SK-N-SH (cell line): ENCODE measurements at regions not wholly inside any gene's neighbourhood (a gene's known extent, or its start where the extent isn't known, plus 50 kb on each side); places are given as distances from the start of the nearest gene placed in this dataset.

Experiments
- CTCF ChIA-PET: fragments of 300-600, 350-600 bp; formaldehyde crosslinking; extraction: SDS; loops from one replicate; lab custom pipeline; 2021; lab: Yijun Ruan, JAX
- POLR2A ChIA-PET: fragments of 350-600 bp; sonication (Branson Sonifier 250); formaldehyde crosslinking; extraction: SDS; loops from one replicate; lab custom pipeline; 2020; ENCODE audit warnings: antibody characterized with exemption, inconsistent platforms; lab: Yijun Ruan, JAX
- DNase-seq: peaks from one replicate; pipeline ENCODE4 v3.0.0; 2012
- H2AFZ ChIP-seq: fragments of 200-600 bp; sonication (generic); 2 replicates; pipeline ENCODE4 v1.8.1; 2016; ENCODE audit warnings: antibody characterized with exemption, mild to moderate bottlenecking, low read depth
- H3F3A ChIP-seq: fragments of 200-600 bp; sonication (generic); replicated peaks from 2 replicates; pipeline ENCODE3; 2016; ENCODE audit warnings: antibody characterized with exemption, mild to moderate bottlenecking; ENCODE audit not compliant: insufficient read depth
- H3K27ac ChIP-seq, 2 experiments: fragments of 200-500 bp in 1 of 2; fragments of 200-600 bp in 1 of 2; sonication (Bioruptor generic) in 1 of 2; sonication (generic), shearing (Covaris generic) in 1 of 2; 2 replicates each; pipeline versions ENCODE4 v1.5.1 to v1.6.1; 2014 to 2016; ENCODE audit warnings: low read depth in 2 of 2, inconsistent platforms in 1 of 2, low read length in 1 of 2, mild to moderate bottlenecking in 1 of 2, mixed read lengths in 1 of 2
- H3K27me3 ChIP-seq: fragments of 200-600 bp; sonication (generic), shearing (Covaris generic); 2 replicates; pipeline ENCODE4 v1.6.1; 2016; ENCODE audit warnings: mixed run types; ENCODE audit not compliant: insufficient read depth
- H3K36me3 ChIP-seq, 2 experiments: fragments of 200-500 bp in 1 of 2; fragments of 200-600 bp in 1 of 2; sonication (Bioruptor generic) in 1 of 2; sonication (generic) in 1 of 2; replicated peaks in 1 of 2; 2 replicates each; pipeline versions ENCODE3 to v1.5.1; 2014 to 2016; ENCODE audit warnings: low read length in 1 of 2, mild to moderate bottlenecking in 1 of 2; ENCODE audit not compliant: insufficient read depth in 2 of 2, control insufficient read depth in 1 of 2
- H3K4me1 ChIP-seq, 2 experiments: fragments of 200-500 bp in 1 of 2; fragments of 200-600 bp in 1 of 2; sonication (Bioruptor generic) in 1 of 2; sonication (generic), shearing (Covaris generic) in 1 of 2; 2 replicates each; pipeline versions ENCODE4 v1.5.1 to v1.6.1; 2014 to 2016; ENCODE audit warnings: low read depth in 1 of 2, low read length in 1 of 2, mixed run types in 1 of 2; ENCODE audit not compliant: insufficient read depth in 2 of 2, control insufficient read depth in 1 of 2
- H3K4me2 ChIP-seq: fragments of 200-600 bp; sonication (generic), shearing (Covaris generic); 2 replicates; pipeline ENCODE4 v1.6.1; 2017; ENCODE audit warnings: mixed run types
- H3K4me3 ChIP-seq, 2 experiments: fragments of 200-500 bp in 1 of 2; fragments of 200-600 bp in 1 of 2; sonication (Bioruptor generic) in 1 of 2; sonication (generic), shearing (Covaris generic) in 1 of 2; 2 replicates each; pipeline versions ENCODE4 v1.5.1 to v1.8.1; 2014 to 2016; ENCODE audit warnings: low read depth in 2 of 2, inconsistent platforms in 1 of 2, low read length in 1 of 2, mild to moderate bottlenecking in 1 of 2, mixed read lengths in 1 of 2, moderate library complexity in 1 of 2
- H3K79me2 ChIP-seq: fragments of 200-600 bp; sonication (generic); 2 replicates; pipeline ENCODE4 v1.8.1; 2017; ENCODE audit warnings: mild to moderate bottlenecking; ENCODE audit not compliant: insufficient read depth
- H3K9ac ChIP-seq: fragments of 200-600 bp; sonication (generic); 2 replicates; pipeline ENCODE4 v1.6.1; 2017; ENCODE audit warnings: mixed run types
- H3K9me2 ChIP-seq: fragments of 200-600 bp; sonication (generic); 2 replicates; pipeline ENCODE4 v1.6.1; 2017; ENCODE audit warnings: mixed run types
- H3K9me3 ChIP-seq: fragments of 200-600 bp; sonication (generic); 2 replicates; pipeline ENCODE4 v1.6.1; 2017; ENCODE audit warnings: mixed run types, mild to moderate bottlenecking, moderate library complexity
- H4K20me1 ChIP-seq: fragments of 200-600 bp; sonication (generic); 2 replicates; pipeline ENCODE4 v1.6.1; 2017; ENCODE audit warnings: mild to moderate bottlenecking, mixed run types; ENCODE audit not compliant: insufficient read depth
- ELF1 ChIP-seq: IDR thresholded peaks from 2 replicates; pipeline ENCODE4 v1.4.0; 2012
- EZH2phosphoT487 ChIP-seq: fragments of 200-600 bp; sonication (generic); IDR thresholded peaks from 2 replicates; pipeline ENCODE4 v1.6.1; 2017; ENCODE audit warnings: low read depth, mixed run types, mild to moderate bottlenecking, antibody characterized with exemption, moderate library complexity, borderline replicate concordance
- FOXJ3 ChIP-seq: sonication (generic); formaldehyde crosslinking; IDR thresholded peaks from 2 replicates; pipeline ENCODE4 v1.5.1; 2020; ENCODE audit warnings: mild to moderate bottlenecking, missing genetic modification reagents
- GATA2 ChIP-seq: sonication (generic); formaldehyde crosslinking; IDR thresholded peaks from 2 replicates; pipeline ENCODE4 v1.5.0; 2020; ENCODE audit warnings: mild to moderate bottlenecking, missing genetic modification reagents
- MEF2A ChIP-seq: IDR thresholded peaks from 2 replicates; pipeline ENCODE4 v1.4.0; 2012; ENCODE audit warnings: low read depth, borderline replicate concordance
- MXI1 ChIP-seq: IDR thresholded peaks from 2 replicates; pipeline ENCODE4 v1.6.1; 2012; ENCODE audit warnings: mild to moderate bottlenecking, low read depth, low read length, improper control_type of control experiment
- POLR2AphosphoS5 ChIP-seq: IDR thresholded peaks from 2 replicates; pipeline ENCODE4 v1.6.1; 2012; ENCODE audit warnings: low read depth, low read length
- RAD21 ChIP-seq: IDR thresholded peaks from 2 replicates; pipeline ENCODE4 v1.6.1; 2012; ENCODE audit warnings: mild to moderate bottlenecking, low read length
- RFX5 ChIP-seq: IDR thresholded peaks from 2 replicates; pipeline ENCODE4 v1.6.1; 2012; ENCODE audit warnings: mild to moderate bottlenecking, improper control_type of control experiment, low read length
- RXRA ChIP-seq: IDR thresholded peaks from 2 replicates; pipeline ENCODE4 v1.4.0; 2012; ENCODE audit warnings: low read depth, mild to moderate bottlenecking, borderline replicate concordance
- TAF1 ChIP-seq: IDR thresholded peaks from 2 replicates; pipeline ENCODE4 v1.6.1; 2012; ENCODE audit warnings: low read depth, mild to moderate bottlenecking, low read length, moderate library complexity, borderline replicate concordance
- TCF12 ChIP-seq: IDR thresholded peaks from 2 replicates; pipeline ENCODE4 v1.4.0; 2012
- YY1 ChIP-seq: IDR thresholded peaks from 2 replicates; pipeline ENCODE4 v1.4.0; 2012; ENCODE audit warnings: low read depth, mild to moderate bottlenecking
- WGBS: methylation state at CpG from one replicate; pipeline ENCODE4 v1.1.6; 2017; ENCODE audit warnings: low lambda C conversion rate; 5-methylcytosine and 5-hydroxymethylcytosine counted together
- TF ChIP-seq, protein P1 (sequence below): IDR thresholded peaks from 2 replicates; pipeline ENCODE4; 2012
- TF ChIP-seq, protein P2 (sequence below): fragments of 200-600 bp; sonication (generic); IDR thresholded peaks from 2 replicates; pipeline ENCODE4 v1.6.1; 2017; ENCODE audit warnings: antibody characterized with exemption, mild to moderate bottlenecking, moderate library complexity
- TF ChIP-seq, protein P3 (sequence below): IDR thresholded peaks from 2 replicates; pipeline ENCODE4 v1.6.1; 2012; ENCODE audit warnings: mild to moderate bottlenecking, low read depth, low read length, moderate library complexity
- TF ChIP-seq, protein P4 (sequence below): fragments of 150-350 bp; IDR thresholded peaks from 2 replicates; pipeline ENCODE4 v1.6.1; 2017; ENCODE audit warnings: antibody characterized with exemption, low read length, low read depth, borderline replicate concordance

DNA sequence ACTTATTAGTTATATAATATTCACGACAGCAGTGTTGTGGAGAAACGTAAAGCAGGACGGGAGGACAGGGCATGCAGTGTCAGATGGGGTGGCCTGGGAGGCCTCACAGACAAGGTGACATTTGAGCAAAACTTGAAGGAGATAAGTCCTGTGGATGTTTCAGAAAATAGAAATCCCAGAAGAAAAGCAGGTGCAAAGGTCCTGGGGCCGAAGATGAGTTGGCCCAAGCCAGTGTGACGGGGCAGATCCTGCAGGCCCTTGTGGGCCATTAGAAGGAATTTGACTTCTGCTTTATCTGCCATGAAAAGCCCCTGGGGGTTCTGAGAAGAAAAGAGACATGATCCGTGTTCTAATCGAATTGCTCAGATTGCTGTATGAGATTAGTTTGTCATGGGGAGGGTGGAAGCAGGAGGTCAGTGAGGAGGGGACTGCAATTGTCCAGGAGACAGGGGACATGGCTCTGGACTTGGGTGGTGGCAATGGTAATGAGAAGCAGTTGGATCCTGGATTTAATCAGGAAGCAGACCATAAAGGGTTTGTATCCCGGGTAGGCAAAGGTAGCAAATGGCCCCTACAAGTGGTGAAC, 437.4 kb upstream of the SULF2 start:
- no peaks in the 10 kb centered on the region for H3K36me3 ChIP-seq
- no peaks in the 10 kb centered on the region for H3K27me3 ChIP-seq
- no peak overlapping the region for H3K4me3 ChIP-seq
- no peaks in the 10 kb centered on the region; a peak in 1 of 4 replicates for H3K4me1 ChIP-seq
- 46% methylated on average over 8 of the region's 8 CpGs for WGBS
- H3K79me2 ChIP-seq = no peaks in the 10 kb centered on the region
- no peaks in the 10 kb centered on the region for H3F3A ChIP-seq
- H3K9me3 ChIP-seq = no peaks in the 10 kb centered on the region
- H3K9me2 ChIP-seq = no peaks in the 10 kb centered on the region
- H3K4me2 ChIP-seq = no peak overlapping the region
- no peak for DNase-seq
- ChIA-PET POLR2A (no interaction called here), CTCF (no interaction called here)
- H4K20me1 ChIP-seq = no peaks in the 10 kb centered on the region
- H3K27ac ChIP-seq = no peak overlapping the region
- H2AFZ ChIP-seq = no peak overlapping the region
- TF ChIP-seq MEF2A (no peak), GATA2 (CRISPR knock-in tag) (0 out of 2 replicates have a peak, but pooled peaks have one; percentile 5)
- H3K9ac ChIP-seq = no peak overlapping the region

DNA sequence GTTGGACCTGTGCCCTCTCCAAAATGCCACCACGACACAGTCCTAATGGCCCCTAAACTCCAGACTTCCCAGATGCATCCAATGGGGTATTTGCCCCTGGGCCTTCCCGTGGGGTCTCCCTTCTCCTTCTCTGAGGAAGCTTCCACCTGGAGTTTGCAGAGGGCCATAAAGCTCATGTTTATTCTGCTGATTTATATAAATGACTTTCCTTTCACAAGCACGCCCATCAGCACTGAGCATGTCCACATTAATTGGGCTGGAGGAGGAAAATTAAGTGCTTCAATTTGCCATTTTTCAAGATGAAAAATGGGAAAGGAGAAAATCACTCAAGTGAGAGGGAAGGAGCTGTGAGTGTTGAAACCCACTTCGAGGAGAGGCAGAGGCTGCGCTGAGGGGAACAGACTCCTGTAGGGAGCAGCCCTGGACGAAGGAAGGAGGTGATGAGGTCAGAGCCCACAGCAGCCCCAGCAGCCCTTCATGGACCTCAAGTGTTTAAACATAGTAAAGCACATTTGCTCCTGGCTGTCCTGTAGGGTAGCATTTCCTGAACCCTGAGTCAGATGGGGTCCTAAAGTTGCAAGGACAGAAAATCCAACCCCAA, 434.9 kb upstream of the SULF2 start:
- Histone ChIP-seq H3K27ac (no peak overlapping the region), H3K36me3 (no peaks in the 10 kb centered on the region), H4K20me1 (no peaks in the 10 kb centered on the region), H3K9me3 (no peaks in the 10 kb centered on the region), H3K4me3 (no peak overlapping the region), H3K9ac (no peak overlapping the region), H3K4me2 (no peak overlapping the region), H3K27me3 (no peaks in the 10 kb centered on the region), H3F3A (no peaks in the 10 kb centered on the region), H3K79me2 (no peaks in the 10 kb centered on the region), H3K9me2 (no peaks in the 10 kb centered on the region), H2AFZ (no peak overlapping the region), H3K4me1 (no peaks in the 10 kb centered on the region; a peak in 1 of 4 replicates)
- ChIA-PET POLR2A (interaction anchor here (0.6 kb wide), 1 partner anchor 370 kb away, joined by 4 read pairs; no protein-coding TSS in a partner anchor), CTCF (interaction anchor here (1.2 kb wide), 1 partner anchor 10 kb away, joined by 3 read pairs; no protein-coding TSS in a partner anchor)
- 49% methylated on average over 6 of the region's 6 CpGs for WGBS
- DNase-seq = no peak
- TF ChIP-seq RXRA (no peak), MEF2A (no peak), ELF1 (no peak), RAD21 (no peak), TCF12 (no peak), EZH2phosphoT487 (no peak), TAF1 (no peak), GATA2 (CRISPR knock-in tag) (no peak), FOXJ3 (CRISPR knock-in tag) (no peak), YY1 (no peak), POLR2AphosphoS5 (no peak), MXI1 (no peak), RFX5 (no peak)
- TF ChIP-seq, protein P1, sequence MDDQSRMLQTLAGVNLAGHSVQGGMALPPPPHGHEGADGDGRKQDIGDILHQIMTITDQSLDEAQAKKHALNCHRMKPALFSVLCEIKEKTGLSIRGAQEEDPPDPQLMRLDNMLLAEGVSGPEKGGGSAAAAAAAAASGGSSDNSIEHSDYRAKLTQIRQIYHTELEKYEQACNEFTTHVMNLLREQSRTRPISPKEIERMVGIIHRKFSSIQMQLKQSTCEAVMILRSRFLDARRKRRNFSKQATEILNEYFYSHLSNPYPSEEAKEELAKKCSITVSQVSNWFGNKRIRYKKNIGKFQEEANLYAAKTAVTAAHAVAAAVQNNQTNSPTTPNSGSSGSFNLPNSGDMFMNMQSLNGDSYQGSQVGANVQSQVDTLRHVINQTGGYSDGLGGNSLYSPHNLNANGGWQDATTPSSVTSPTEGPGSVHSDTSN = no peak
- TF ChIP-seq, protein P2, sequence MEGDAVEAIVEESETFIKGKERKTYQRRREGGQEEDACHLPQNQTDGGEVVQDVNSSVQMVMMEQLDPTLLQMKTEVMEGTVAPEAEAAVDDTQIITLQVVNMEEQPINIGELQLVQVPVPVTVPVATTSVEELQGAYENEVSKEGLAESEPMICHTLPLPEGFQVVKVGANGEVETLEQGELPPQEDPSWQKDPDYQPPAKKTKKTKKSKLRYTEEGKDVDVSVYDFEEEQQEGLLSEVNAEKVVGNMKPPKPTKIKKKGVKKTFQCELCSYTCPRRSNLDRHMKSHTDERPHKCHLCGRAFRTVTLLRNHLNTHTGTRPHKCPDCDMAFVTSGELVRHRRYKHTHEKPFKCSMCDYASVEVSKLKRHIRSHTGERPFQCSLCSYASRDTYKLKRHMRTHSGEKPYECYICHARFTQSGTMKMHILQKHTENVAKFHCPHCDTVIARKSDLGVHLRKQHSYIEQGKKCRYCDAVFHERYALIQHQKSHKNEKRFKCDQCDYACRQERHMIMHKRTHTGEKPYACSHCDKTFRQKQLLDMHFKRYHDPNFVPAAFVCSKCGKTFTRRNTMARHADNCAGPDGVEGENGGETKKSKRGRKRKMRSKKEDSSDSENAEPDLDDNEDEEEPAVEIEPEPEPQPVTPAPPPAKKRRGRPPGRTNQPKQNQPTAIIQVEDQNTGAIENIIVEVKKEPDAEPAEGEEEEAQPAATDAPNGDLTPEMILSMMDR = no peak
- TF ChIP-seq, protein P3, sequence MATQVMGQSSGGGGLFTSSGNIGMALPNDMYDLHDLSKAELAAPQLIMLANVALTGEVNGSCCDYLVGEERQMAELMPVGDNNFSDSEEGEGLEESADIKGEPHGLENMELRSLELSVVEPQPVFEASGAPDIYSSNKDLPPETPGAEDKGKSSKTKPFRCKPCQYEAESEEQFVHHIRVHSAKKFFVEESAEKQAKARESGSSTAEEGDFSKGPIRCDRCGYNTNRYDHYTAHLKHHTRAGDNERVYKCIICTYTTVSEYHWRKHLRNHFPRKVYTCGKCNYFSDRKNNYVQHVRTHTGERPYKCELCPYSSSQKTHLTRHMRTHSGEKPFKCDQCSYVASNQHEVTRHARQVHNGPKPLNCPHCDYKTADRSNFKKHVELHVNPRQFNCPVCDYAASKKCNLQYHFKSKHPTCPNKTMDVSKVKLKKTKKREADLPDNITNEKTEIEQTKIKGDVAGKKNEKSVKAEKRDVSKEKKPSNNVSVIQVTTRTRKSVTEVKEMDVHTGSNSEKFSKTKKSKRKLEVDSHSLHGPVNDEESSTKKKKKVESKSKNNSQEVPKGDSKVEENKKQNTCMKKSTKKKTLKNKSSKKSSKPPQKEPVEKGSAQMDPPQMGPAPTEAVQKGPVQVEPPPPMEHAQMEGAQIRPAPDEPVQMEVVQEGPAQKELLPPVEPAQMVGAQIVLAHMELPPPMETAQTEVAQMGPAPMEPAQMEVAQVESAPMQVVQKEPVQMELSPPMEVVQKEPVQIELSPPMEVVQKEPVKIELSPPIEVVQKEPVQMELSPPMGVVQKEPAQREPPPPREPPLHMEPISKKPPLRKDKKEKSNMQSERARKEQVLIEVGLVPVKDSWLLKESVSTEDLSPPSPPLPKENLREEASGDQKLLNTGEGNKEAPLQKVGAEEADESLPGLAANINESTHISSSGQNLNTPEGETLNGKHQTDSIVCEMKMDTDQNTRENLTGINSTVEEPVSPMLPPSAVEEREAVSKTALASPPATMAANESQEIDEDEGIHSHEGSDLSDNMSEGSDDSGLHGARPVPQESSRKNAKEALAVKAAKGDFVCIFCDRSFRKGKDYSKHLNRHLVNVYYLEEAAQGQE = no peak
- TF ChIP-seq, protein P4, sequence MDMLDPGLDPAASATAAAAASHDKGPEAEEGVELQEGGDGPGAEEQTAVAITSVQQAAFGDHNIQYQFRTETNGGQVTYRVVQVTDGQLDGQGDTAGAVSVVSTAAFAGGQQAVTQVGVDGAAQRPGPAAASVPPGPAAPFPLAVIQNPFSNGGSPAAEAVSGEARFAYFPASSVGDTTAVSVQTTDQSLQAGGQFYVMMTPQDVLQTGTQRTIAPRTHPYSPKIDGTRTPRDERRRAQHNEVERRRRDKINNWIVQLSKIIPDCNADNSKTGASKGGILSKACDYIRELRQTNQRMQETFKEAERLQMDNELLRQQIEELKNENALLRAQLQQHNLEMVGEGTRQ = no peak
- TF ChIP-seq, all 33 proteins: peak for 0
